T-helper 1 cell treated with Interleukin-12 subunit alpha and Interleukin-12 subunit beta and Interleukin-4 antibody, amounts not matched to agents 30 ng/mL and 1 ng/mL, for 36 hours (primary cell): ENCODE measurements at regions not wholly inside any gene's neighbourhood (a gene's known extent, or its start where the extent isn't known, plus 50 kb on each side); places are given as distances from the start of the nearest gene placed in this dataset.

Experiments used
- intact Hi-C: fragments of 100-400 bp; cut with micrococcal nuclease; formaldehyde crosslinking; loops from one replicate; pipeline ENCODE4 v1.15.1; 2024

DNA sequence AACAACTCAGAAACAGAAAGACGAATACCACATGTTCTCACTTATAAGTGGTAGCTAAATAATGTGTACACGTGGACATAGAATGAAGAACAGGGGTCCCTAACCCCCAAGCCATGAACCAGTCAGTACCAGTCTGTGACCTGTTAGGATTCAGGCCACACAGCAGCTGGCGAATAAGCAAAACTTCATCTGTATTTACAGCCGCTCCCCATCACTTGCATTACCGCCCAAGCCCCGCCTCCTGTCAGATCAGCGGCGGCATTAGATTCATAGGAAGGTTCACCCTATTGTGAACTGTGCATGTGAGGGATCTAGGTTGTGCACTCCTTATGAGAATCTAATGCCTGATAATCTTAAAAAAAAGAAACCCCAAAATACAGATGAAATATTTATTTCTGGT lies 1128.7 kb downstream of the NLGN4X start:
- intact Hi-C loops, result no loop called here

DNA sequence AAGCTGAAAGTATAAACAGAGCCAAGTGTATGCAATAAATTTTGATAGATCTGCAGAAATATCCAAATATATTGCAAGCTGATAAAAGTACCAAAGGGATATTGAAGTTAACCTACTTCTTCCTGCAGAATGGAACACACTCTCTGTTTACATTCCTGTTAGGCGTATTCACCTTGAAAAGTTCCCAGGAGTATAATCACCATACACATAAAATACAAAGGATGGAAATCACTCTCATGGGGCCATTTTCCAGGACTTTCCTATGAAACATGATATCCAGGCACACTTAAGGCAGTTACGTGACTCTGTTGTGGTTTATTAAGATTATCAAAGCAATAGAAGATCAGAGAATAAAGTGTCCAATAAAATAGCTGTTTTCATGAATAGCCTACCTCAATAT lies 1142.3 kb downstream of the NLGN4X start:
- intact Hi-C loops, result no loop called here

DNA sequence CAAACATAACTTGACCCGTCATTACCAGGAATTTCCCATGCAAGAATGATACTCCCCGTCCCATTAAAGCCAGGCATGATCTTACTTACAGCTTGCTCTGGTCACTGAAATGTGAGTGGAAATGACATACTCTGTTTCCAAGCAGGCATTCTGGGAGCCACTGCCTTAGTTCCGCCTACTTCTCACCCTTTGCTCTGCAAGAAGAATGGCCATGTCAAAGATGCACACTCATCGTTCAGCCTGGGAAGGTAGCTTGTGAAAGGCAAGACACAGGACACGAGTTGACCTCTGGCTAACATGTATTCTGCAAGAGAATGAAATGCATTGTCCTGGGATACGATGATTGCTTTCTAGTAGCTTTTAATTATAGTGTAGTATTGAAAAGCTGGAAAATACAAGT lies 1144.4 kb downstream of the NLGN4X start:
- intact Hi-C loops, result no loop called here

DNA sequence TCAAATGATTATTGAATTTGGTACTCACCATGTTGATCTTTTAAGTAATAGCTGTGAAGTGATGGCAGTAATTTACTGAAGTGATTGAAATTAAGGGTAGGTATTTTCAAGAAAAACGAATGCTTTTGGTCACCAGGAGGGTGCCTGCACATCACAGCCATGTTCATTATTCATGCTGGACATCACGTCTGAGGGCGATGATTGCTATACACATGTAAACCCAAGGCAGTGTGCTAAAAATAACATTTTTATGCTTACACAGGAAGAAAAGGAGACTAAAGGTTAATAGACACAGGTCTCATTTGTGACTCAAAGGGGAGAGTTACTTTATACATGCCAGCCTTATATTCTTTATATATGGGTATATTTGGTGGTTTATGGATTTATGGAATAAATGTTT lies 1146.0 kb downstream of the NLGN4X start:
- intact Hi-C loops, result no loop called here

DNA sequence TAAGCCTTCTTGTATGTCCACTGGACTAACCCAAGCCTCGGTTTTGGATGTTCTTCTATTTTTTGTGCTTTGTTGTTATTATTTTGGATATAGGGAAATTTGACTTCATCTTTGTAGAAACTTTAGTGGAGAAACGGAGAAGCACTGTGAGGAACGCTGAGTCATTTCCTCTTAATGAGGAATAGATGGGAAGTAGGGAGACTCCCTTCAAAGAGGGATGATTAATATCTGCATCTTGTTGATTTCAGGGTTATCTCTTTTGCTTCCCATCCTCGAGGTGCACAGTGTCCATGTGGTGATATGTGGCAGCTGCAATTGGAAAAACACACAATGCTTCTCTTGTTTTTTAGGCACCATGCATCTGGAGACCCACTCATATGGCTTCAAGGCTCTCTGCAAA lies 1147.9 kb downstream of the NLGN4X start:
- intact Hi-C loops, result no loop called here

DNA sequence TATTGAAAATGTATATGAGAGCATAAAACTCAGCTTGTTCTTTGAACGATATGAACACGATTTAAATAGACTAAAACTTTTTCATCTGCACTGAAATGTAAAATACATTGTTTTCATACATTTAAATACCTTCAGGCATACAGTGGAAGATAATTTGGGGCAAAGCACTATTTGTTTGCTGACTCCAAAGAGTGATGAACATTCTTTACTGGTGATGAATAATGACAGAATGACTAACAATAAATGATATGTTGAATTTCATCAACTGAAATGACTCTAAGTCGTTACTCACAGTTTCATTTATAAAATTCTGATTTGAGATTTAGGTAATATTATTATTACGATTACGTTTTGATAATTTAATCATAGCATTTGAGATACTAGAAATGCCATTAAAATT lies 1160.1 kb downstream of the NLGN4X start:
- intact Hi-C loops, result no loop called here

DNA sequence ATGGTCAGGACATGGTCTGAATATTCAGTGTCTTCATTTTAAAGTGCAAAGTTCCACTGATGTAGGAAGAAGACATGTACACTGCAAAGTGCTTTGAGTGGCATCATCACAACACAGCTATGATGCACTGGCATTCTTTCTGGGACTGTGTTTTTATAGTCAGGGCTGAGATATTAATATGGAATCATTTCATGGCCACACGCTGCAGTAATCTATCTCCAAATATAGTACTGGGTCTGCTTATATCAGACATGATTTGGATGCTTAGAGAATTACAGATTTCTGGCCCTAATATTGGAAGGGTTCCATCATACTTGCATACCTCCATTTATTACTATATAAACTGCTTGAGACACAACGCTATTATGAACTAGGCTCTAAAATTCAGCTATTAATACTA lies 1170.9 kb downstream of the NLGN4X start:
- intact Hi-C loops, result no loop called here

DNA sequence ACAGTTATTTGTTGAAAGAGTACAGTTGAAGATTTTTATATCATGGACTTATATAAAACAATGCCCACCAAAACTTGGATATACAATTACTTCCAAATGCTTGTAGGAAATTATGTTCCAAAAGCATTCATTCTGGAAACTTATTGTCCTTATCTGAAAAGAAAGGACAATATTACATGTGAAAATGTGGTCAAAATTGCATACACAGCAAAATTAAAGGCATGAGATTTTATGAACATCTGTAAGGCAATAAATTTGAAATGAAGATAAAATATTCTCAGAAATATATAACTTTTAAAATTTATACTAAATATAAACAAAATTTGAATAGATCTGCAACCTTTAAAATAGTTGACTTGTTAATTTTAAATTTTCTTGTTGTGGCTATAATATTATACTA lies 1173.8 kb downstream of the NLGN4X start:
- intact Hi-C loops, result no loop called here

DNA sequence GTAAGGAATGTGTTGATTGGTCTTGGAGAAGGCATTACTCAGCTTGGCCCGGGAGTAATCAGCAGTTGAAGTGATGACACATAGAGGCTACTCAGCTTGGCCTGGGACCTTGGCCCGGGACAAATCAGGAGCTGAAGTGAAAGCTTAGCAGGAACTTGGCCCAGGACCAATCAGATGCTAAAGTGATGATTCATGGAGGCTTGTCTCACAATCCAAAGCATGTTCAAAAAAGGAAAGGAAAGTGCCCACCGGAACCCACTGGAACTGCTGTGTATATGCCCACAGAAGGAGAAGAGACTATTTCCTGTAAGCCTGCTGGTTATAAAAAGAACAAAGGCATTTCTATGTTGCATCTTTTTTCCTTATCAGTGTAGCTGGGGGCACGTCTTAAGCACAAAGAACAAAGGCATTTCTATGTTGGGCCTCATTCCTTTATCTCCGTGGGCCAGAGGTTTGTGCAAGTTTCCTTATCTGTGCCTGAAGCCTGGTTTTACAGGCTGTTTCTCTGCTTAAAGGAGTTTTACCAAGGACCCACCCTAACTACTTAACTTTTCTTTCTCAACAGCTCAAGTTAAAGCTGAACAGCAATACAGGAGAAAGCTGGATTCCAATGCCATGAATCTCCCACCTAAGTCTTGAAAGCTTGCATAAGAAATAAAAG lies 1176.7 kb downstream of the NLGN4X start:
- intact Hi-C loops, result no loop called here

DNA sequence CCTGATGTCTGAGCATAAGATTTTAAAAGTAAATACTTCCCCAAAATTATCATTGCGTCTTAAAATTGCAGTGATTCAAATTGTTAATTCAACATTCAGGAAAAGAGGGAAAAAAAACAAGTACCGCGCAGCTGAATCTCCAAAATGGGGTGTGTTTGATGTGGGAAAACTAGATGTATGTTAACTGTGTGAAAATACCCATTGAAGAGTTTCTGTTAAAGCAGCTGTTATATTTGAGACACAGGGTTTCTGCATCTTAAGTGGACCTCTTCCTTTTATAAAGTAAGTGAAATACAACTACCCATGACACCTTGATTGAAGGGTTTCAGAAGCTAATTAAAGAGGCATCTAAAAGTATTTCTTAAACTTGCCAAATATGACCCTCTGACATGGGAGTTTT lies 1186.1 kb downstream of the NLGN4X start:
- intact Hi-C loops, result no loop called here

DNA sequence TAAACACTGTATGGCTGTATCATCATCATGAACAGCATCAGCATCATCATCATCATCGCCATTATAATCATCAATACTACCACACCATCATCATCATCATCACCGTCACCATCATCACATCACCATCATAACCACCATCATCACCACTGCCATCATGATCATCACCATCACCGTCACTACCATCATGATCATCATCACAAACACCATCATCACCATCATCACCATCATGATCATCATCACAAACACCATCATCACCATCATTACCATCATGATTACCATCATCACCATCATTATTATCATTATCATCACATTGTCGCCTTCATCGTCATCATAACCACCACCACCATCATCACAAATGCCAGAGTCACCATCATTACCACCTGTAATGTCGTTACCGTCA lies 1196.9 kb downstream of the NLGN4X start:
- intact Hi-C loops, result no loop called here

DNA sequence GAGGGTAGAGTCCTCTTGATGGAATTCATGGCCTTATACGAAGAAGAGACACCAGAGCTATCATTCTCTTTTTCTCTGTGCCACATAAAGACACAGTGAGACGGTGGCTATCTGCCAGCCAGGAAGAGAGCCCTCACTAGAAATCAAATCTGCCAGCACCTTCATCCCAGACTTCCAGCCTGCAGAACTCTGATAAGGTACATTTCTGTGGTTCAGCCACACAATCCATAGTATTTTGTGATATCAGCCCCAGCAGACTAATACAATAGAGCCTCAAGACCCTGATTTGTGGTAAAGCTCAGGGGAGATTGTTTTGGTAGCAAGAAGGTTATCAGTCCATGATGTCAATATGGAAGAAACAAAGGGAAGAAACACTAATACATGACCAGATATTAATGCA lies 1213.2 kb downstream of the NLGN4X start:
- intact Hi-C loops, result no loop called here

DNA sequence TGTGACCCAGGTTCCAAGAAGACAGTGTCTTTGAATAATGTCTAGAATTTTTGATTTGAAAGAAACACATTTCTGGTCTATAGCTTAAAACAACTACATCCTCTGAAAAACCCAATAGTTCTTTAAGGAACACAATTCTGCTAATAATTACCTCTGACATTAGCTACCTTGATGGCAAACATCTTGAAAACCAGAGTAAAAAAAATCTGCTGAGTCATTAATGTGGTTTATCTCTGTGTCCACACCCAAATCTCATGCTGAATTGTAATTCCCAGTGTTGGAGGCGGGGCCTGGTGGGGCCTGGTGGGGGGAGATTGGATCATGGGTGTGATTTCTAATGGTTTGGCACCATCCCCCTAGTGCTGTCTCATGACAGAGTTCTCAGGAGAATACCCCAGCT lies 1233.8 kb downstream of the NLGN4X start:
- intact Hi-C loops, result no loop called here

DNA sequence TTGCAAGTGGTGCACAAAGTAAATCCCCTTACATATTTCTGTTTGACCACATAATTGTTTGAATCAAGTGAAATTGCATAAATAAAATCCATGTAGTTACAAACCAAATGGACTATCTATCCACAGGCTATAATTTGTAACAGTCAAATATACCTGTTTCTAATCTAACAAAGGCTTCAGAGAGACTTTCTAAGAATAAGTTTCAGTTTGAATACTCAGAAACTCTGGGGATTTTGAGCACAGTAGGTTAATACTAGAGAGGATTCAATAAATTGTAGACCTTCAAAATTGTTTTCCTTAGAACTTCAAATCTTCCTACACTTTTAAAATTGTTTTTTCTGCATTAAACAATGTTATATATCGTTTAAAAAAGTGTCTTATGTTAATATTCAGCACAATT lies 1250.1 kb downstream of the NLGN4X start:
- intact Hi-C loops, result no loop called here

DNA sequence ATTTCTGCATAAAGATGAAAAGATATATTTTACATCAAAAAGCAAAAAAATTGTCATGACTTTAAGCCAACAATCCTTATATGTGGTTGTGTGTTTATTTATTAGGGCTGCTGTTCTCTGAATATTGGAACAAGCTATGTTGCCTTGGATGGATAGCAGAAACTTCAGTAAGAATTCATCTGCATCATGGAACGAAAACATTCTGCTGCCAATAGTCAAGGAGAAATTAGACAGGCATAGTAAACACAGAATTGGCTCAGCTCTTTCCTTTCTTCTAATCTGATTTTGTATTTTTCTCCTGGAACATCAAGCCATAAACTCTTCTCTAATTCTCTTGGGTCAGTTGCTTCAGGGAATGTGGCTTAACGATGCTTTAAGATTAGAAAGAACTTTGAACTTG lies 1257.0 kb downstream of the NLGN4X start:
- intact Hi-C loops, result no loop called here

DNA sequence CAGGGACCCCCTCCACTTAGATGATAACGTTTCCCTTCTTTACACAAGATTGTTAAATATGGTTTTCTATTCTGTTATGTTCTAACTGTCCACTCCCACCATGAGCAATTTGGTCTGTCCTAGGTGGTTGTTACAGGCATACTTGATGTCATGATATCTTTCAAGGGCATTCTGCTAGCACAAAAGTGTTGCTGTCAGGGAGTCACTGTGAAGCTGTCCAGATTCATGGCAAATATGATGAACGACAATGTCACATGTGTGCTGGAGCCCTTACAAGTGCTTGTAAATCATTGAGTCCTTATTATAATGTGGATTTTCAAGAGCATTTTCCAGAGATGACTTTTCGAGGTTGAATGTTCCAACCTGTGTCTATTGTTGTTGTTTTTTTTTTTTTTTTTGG lies 1250.7 kb upstream of the PRKX start:
- intact Hi-C loops, result no loop called here

DNA sequence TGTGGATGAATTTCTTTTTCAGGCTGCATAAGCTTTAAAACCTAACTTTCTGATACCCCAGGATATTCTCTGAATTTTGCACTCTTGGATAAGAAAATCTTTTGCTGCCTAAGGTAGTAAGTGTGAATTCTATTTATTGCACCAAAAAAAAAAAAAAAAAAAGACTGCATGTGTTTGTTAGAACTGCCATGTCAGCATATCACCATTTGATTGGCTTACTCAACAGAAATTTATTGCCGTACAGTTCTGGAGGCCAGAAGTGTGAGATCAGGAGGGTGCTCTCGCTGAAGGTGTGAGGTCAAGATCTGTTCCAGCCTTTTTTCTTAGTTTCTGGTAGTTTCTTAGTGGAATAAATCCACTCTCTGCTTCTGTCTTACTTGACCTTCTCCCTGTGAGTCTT lies 1250.0 kb upstream of the PRKX start:
- intact Hi-C loops, result no loop called here

DNA sequence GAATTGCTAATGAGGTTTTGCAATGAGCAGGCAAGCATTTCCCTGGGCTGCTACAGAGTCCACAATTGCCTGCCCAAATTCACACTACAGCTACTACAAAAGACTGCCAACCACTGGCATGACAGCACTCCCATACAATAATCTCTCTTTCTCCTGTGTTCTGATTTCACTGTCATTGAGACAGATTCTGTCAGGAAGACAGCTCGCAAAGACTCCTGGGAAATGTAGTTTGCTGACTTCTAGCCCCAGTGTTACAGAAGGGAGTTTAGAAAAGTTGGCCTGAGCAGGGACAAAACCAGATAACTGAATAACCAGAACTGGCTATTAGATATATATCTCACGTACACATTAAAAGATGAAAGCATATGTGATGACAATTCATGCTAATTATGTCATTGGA lies 1231.3 kb upstream of the PRKX start:
- intact Hi-C loops, result no loop called here

DNA sequence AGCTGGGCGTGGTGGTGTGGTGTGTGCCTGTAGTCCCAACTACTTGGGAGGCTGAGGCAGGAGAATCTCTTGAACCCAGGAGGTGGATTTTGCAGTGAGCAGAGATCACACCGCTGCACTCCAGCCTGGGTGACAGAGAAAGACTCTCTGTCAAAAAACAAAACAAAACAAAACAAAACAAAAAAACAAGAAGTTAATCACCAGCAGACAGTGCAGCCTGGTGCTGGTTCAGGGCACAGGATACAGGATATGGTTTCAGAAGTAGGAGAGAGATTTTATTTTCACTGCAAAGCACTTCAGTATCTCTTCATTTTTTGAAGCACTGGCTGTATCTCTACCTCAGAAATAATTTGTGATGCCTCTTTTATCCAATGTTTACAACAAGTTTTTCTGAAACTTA lies 1222.9 kb upstream of the PRKX start:
- intact Hi-C loops, result no loop called here

DNA sequence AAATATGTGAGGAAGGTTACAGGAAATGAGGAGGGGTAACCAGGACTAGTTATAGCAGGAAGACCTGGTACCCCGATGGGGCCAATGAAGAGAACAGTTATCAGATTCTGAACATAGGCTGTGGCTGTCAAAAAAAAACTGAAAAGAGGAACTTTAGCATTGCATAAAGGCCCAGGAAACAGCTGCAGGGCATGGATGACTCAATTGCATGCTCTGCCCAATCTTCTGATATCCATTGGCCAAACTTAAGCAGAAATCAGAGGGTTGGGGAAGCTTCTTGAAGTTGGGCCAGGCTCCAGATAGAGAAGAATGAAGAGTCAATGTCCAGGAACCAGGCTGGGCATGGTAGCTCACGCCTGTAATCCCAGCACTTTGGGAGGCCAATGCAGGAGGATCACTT lies 1222.4 kb upstream of the PRKX start:
- intact Hi-C loops, result no loop called here

DNA sequence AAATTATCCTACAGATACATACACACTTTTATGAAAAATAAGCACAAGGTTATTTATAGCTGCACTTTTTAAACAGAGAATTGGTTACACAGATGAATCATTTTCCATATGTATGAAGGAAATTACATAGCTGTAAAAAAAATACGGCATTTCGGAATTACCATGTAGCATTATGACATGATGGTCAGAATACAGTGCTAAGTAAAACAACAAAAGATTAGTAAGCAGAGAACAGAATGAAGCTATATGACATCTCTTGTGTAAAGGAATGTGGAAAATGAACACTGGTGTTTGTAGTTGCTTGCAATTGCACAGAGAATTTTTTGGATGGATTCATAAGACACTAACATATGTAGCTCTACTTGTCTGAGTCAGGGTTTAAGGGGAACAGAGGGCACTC lies 1222.0 kb upstream of the PRKX start:
- intact Hi-C loops, result no loop called here

DNA sequence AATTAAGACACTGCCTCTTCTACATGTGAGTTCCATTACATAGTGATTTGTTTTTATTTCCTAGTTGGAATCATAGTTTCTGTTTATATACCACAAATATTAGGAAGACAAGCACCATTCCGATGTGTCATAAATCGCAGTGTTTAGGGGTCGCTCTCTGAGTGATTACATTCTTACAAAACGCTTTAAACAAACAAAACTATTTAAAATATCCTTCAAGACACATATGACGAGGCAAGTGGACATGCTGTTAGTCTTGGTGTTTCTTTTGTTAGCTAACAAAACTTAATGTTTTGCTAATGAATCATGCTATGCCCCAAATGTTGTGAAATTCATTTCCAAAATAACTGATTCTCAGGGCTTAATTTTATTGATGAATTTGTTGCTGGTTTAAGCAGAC lies 1219.3 kb upstream of the PRKX start:
- intact Hi-C loops, result no loop called here

DNA sequence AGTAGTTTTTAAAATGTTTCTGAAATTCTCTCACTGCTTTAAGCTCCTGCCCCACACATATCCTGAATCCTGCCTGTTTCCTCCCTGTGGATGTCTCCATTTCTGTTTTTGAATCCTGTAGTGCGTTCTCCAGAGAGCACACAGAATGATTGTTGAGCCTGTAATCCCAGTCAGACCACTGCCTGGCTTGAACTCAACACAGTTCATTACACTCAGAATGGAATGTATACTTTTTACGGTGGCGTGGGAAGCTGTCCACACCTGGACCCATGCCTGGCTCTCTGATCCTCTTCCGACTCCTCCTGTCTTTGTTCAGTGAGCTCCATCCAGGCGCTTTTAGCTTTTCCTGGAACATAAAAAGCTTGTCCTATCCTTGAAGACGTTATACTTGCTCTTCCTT lies 1217.0 kb upstream of the PRKX start:
- intact Hi-C loops, result no loop called here

DNA sequence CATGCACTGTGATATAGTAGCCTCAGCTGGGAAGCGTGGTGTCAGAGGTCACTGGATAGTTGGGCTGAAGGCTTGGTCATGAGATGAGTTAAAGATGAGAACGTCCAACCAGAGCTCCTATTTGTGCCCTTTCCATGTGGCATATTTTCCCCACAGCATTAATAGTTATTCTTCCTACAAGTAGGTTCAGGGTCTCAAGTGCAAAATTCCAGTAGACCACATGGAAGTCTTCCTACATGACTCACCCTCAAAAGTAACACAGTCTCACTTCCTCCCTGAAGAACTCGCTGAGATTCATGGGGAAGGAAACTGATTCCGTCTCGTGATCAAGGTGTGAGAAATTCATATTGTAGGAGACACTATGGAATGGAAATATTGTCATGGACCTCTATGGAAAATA lies 1212.5 kb upstream of the PRKX start:
- intact Hi-C loops, result no loop called here
